HG03060 (cell line): ENCODE measurements at regions not wholly inside any gene's neighbourhood (a gene's known extent, or its start where the extent isn't known, plus 50 kb on each side); places are given as distances from the start of the nearest gene placed in this dataset.

ENCODE experiments used
- ATAC-seq: cut with Tn5 transposase; IDR thresholded peaks from one replicate; pipeline ENCODE4 v1.9.1; 2021; ENCODE audit warnings: low read depth, moderate number of reproducible peaks; ENCODE audit not compliant: unreplicated experiment

DNA sequence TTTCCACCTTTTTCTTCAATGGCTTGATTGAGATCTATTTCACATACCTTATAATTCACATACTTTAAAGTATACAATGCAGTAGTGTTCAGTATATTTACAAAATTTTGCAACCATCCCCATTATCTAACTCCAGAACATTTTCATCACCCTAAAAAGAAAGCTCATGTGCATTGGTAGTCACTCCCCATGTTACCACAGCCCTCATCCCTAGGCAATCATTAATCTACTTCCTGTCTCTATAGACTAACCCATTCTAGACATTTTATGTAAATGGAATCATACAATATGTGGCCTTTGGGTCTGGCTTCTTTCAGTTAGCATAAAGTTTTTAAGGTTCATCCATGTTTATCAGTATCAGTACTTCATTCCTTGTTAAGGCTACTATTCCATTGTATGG, 214.2 kb downstream of the WDR11 start:
- no peak for ATAC-seq

- ATAC-seq: peak; percentile 87
Observed at GRCh38 chr10:121069061-121069850, 218.1 kb downstream of the WDR11 start.

DNA sequence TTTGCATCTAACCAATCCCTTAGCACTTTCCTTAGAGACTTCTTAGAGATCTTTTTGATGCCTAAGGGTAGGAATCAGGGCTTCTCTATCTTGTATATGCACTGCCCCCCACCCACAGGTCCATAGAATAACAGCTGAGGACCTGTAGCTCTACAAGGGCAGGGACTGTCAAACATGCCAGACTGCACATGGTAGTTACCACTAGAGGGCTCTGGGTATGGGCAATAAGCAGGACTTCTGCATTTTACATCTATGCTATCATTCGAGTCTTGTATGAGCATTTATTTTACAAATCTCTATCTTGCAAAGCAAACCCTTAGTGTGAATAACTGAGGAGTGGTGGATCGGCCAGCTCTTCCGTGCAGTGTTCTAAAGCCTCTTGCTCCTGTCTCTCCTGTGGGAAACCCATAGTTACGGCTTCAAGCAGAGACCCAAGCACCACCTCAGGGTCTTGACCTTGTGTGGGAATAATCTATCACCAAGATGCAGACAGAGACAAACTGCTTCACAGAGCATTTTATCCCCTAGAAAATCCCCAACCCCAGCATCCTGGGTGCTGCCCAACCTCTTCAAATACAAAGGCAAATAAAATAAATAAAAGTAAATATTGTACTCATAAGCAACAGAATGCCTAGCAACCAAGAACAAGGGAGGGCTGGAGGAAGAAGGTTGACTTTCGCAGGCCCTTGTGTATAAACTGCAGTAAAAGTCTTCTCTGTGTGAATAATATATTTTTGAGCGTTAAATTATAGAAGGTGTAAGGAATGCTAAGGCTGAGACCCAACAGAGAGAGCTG, 219.3 kb downstream of the WDR11 start:
- ATAC-seq: no peak

- ATAC-seq: no peak
Observed at GRCh38 chr10:121071901-121072300, 220.7 kb downstream of the WDR11 start.

DNA sequence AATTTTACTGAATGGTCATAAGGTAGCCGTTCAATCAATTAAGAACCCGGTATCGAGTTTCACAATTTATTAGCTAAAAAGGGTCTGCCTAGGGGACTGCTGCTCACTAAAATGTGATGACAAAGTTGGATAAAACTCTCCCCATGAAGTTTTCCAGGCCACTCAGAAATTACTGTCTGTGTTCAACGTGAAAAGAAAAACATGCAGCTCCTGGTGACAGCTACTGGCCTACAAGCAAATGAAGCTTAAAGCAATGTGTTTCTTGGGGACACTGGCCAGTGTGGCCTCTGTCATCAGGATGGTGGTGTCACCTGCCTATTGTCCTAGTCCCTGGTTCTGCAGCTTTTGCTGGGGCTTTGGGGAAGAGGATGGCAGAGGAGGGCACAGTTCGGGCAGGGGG, 222.6 kb downstream of the WDR11 start:
- no peak for ATAC-seq

DNA sequence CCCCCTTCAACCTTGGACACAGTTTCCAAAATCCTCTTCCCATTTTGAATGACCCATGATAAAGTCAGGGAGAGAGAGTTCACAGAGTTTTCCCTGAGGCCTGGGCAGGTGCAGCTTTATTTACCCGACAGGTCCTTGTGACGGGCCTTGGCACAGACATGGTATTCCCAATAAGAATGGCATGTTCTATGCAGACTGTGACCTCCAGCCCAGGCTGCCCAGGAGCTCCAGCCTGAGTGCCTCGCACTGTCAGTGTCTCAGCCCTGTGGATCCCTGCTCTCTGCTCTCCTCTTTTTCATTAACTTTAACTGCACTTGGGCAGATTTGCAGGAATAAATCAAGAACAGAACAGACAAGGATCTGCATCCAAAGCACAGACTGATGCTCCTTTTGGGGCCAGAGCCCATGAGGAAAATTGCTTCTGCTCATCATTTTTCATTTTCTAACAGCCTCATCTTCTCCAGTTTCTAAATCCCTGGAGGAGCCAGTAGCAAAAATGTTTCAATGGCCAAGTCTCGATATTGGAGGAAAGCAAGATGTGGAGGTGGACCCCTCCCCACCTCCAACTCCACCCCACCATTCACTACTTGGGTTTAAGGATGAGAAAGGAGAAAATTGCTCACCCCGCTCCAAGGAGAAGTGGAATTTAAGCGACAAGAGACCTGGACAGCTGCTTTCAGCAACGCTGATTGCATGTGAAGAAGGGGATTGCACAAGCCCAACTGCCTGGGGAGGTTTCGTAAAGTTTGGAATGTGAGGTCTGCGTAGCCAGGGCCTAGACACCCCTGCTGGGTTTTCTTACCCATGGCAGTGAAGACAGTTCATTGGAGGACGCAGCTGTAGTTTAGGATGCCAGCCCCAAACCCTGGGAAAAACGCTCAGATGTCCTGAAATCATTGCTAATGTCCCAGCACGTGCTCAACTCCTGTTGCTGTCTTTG, 225.9 kb downstream of the WDR11 start:
- no peak for ATAC-seq

DNA sequence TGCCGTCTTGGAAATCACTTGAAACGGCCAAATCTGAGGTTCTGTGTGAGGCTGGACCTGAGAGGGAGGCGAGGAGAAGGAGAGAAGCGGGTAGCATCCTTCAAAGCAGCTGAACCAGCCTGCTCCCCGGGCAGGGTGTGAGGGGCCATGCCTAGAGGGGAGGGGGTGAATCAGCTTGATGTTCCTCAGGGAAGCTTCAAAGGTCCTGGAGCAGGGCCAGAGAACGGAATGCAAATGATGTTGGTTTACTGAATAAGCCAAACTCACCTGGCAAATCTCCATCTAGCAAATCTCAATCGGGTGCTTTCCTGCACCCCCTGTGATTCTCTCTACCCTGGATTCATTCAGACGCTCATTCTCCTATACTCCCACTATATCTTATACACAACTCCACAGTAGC, 226.9 kb downstream of the WDR11 start:
- ATAC-seq: no peak

DNA sequence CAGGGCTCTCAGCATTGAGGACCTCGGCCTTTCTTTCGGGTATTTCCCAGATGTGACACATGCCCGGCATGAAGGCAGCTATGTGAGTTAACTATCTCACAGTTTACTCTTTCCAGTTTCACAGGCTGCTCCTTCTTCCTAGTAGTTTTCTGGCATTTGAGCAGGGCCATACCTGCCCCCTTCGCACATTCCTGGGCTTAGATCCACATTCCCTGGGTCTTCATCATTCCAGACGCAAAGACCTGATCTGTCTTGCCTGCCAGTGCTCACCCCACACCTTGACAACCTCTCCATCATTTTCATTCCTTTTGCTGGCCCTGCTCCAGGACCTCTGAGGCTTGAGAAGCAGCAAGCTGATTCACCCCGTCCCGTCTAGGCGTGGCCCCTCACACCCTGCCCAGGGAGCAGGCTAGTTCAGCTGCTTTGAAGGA, 227.5 kb downstream of the WDR11 start:
- ATAC-seq: no peak

DNA sequence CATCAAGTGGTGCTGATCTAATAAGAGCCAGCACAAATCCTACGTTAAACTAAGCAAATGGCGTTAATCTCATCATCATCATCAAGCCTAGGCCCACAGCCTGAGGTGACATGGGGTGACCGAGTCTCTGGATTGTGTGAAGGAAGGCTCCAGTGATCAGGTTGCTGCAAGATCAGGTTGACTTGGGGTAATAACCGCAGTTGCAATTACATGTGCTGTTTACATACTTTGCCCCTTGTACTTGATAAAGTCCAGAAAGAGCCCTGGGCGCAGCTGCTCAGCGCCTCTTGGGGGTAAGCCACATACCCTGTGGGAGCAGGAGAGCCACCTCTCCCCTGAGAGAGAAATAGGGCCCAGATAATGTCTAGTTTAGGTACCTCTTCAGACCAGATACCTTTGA, 228.1 kb downstream of the WDR11 start:
- no peak for ATAC-seq

DNA sequence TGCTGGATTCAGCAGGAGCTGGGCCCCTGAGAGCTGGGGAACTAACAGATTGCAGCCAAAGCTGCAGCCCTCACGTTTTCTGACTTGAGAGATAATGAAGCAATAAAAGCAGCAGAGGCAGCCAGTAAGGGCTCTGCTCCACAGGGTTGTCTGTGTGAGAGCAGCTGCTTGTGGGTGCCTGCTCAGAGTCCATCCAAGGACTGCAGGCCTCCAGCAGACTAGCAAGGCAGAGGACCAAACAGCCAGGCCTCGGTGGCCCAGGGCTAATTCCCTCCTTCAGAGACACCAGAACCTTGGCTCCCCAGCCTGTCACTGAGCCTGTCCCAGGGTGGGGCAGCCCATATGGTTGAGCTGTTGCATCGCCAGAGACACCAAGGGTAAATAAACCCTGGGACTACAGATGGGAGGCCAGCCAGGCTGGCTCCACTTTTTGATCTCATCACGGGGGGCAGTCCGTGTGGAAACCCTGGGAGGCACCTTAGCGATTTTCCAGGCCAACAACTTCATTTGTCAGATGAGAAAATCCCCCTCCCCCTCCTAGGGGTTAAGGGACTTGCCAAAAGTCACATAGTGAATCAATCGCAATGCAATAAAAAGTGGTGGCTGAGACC, 229.2 kb downstream of the WDR11 start:
- ATAC-seq: no peak

DNA sequence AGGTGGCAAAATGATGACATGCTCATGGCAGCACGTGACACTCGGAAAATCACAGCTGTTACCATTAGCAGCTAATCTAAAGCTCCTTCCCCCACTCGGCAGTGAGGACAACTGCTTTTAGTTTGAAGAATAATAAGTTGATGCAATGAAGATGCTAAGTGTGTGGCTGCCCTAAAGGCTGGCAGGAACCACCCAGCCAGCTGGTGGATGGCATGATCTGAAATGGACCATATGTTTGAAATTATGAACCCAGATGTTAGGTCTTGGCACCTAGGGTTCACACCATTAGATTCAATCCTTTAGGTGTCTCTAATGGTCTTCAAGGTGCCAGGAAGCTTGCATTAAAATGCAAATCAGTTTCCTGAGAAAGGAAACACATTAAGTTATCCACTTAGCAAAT, 230.1 kb downstream of the WDR11 start:
- ATAC-seq: no peak

GRCh38 chr10:121082984-121083383, 231.8 kb downstream of the WDR11 start:
- no peak for ATAC-seq

DNA sequence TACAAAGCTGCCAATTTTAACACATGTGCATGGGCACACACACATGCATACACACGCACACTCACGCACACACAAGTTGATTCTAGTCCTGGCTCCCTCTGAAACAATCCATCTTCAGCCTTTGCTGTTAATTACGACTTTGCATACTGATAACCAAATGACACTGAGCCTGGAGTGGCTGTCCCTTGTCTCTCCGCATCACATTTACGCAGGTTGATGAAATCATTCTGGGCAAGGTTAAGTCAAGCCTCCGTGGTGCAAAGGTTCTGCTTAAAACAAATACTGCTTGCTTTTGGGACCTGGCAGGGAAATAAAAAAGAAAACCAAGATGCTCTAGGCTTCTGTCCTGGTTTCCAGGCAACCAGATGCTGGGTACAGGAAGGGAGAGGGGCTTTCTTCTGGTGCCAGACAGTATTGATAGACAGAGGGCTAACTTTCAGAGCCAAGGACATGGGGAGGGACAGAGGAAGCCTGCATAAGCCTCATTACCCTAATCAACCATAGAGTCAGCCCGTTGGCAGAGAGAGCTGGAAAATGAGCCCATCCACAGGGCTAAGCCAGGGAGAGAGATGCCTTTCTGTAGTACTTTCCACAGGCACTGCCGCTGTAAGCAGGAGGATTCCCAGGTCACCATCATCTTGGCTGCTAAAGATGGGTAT, 233.0 kb downstream of the WDR11 start:
- ATAC-seq: no peak

GRCh38 chr10:121084675-121085070, 233.5 kb downstream of the WDR11 start:
- ATAC-seq: no peak

- ATAC-seq: no peak
Observed at GRCh38 chr10:121085367-121085766, 234.2 kb downstream of the WDR11 start.

- ATAC-seq: no peak
Observed at GRCh38 chr10:121087129-121087528, 236.0 kb downstream of the WDR11 start.

DNA sequence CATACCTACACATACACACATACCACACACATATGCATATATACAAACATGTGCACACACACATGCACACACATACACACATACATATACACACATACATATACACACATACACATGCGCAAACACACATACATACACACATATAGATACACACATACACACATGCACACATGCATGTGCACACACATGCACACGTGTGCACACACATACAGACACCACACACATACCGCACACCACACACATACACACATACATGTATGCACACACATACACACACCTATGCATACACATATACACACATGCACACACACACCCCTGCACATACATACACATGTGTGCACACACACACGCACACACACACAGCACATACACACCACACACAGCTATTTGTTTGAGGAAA, 236.5 kb downstream of the WDR11 start:
- no peak for ATAC-seq

- no peak for ATAC-seq
Observed at GRCh38 chr10:121088524-121088923, 237.4 kb downstream of the WDR11 start.

DNA sequence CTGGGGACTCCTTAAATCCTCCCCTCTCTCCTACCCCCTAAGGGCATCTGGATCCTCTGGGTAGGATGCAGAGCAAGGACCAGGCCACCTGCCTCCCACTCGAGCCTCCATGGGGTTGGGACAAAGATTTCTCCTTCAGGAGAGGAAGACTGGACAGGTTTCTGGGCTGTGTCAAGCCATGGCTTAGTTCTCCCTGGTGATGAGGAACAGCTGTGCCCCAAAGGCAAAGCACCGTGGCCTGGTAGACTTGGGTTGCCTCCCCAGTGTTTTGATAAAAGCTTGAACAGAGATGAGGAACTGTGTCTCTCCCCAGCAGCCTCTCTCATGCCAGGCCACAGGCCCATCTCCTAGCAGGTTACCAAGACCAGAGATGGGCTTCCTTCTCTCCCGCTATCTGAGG, 238.3 kb downstream of the WDR11 start:
- ATAC-seq: no peak
